ENCODE measurements at regions not wholly inside any gene's neighbourhood (a gene's known extent, or its start where the extent isn't known, plus 50 kb on each side); places are given as distances from the start of the nearest gene placed in this dataset.

DNA sequence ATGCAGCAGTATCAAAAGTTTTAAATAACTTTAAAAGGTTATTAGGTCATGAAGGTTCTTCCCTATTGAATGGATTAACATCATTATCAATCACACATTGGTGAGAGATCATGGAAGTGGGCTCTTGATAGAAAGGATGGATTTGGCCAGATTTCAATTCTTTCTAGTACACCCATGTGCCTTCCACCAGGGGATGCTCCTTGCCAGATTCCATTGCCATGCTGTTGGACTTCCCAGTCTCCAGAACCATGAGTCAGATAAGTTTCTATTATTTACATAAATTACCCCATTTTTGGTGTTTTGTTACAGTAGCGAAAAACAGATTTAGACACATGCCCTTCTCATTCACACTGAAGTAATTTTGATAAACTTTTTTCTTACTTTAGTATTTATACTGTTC lies 1010.6 kb upstream of the C9orf72 start:
- Histone ChIP-seq H3K4me1 (no peaks in the 10 kb centered on the region), H3K4me3 (no peak overlapping the region), H3K27ac (no peak overlapping the region), H3K9me3 (peaks cover 0 to 29% of the 10 kb centered on the region in 2 donors), H3K36me3 (no peaks in the 10 kb centered on the region), H3K27me3 (no peaks in the 10 kb centered on the region)
- ATAC-seq (no peak), DNase-seq (no peak)
- intact Hi-C loops (cut with DNase I): no loop called here
- TF ChIP-seq, protein P1, sequence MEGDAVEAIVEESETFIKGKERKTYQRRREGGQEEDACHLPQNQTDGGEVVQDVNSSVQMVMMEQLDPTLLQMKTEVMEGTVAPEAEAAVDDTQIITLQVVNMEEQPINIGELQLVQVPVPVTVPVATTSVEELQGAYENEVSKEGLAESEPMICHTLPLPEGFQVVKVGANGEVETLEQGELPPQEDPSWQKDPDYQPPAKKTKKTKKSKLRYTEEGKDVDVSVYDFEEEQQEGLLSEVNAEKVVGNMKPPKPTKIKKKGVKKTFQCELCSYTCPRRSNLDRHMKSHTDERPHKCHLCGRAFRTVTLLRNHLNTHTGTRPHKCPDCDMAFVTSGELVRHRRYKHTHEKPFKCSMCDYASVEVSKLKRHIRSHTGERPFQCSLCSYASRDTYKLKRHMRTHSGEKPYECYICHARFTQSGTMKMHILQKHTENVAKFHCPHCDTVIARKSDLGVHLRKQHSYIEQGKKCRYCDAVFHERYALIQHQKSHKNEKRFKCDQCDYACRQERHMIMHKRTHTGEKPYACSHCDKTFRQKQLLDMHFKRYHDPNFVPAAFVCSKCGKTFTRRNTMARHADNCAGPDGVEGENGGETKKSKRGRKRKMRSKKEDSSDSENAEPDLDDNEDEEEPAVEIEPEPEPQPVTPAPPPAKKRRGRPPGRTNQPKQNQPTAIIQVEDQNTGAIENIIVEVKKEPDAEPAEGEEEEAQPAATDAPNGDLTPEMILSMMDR (IDR thresholded peaks at IDR 0.05): no peak

DNA sequence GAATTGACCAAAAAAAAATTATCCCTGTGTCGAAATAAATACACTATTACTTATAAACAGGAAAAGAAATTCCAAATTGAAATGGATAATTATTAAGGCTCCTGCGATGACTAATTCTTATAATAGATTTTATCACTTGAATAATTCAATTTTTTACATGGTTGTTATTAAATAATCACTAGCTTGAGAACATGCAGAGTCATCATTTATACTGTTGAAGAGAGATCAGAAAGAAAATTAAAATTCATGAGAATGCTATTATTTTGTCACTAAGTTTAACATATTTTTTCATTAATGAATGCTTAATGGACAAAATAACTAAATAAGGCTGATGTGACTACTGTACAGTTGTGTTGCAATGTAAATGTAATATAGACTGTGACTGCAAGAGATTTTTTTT lies 1011.3 kb upstream of the C9orf72 start:
- intact Hi-C loops (cut with DNase I): no loop called here
- Histone ChIP-seq H3K36me3 (no peaks in the 10 kb centered on the region), H3K4me1 (no peaks in the 10 kb centered on the region), H3K27me3 (no peaks in the 10 kb centered on the region), H3K4me3 (no peak overlapping the region), H3K9me3 (peaks cover 0 to 28% of the 10 kb centered on the region in 2 donors), H3K27ac (no peak overlapping the region)
- DNase-seq (no peak), ATAC-seq (no peak)
- TF ChIP-seq, protein P1 (IDR thresholded peaks at IDR 0.05): no peak

DNA sequence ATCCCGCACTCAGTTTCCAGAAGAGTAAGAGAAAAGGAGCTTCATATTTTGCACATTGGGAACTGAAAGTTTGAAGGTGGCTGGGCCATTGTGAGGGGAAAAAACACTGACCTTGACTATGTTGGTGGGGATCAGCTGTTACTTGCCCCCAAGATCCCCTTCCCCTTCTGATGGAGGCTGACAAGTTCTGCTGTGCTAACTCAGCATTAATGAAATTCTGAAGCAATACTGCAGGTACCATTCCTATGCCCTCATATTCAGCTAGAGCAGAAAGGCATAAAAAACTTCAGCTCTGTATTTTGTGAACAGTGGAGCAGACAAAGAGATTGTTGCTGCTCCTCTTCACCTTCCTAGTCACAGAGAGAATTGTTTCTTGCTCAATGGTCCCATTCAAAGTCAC lies 1013.8 kb upstream of the C9orf72 start:
- TF ChIP-seq, protein P1 (IDR thresholded peaks at IDR 0.05): no peak
- intact Hi-C loops (cut with DNase I): no loop called here
- Histone ChIP-seq H3K9me3 (peaks cover 0 to 27% of the 10 kb centered on the region in 2 donors), H3K27me3 (no peaks in the 10 kb centered on the region), H3K4me1 (no peaks in the 10 kb centered on the region), H3K4me3 (no peak overlapping the region), H3K36me3 (no peaks in the 10 kb centered on the region), H3K27ac (no peak overlapping the region)
- DNase-seq: no peak
- no peak for ATAC-seq

DNA sequence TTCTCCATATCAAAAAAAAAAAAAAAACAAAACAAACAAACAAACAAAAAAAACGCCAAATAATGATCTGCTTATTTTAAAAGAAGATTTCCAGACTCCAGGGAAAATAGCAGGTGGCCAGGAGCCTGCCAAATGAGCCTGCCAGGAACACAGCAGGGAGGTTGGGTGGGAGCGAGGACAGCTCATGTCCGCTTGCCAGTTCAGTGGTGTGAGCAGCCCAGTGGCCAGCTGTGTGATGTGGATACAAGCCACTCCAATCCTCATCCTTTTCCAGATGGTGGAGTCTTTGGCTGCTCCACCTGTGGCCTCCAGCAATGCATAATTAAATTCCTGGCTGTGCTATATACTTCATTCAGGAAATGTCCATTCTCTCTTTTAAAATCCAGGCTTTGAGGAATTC lies 1025.1 kb upstream of the C9orf72 start:
- TF ChIP-seq, protein P1 (IDR thresholded peaks at IDR 0.05): no peak
- Histone ChIP-seq H3K9me3 (no peaks in the 10 kb centered on the region), H3K36me3 (no peaks in the 10 kb centered on the region), H3K4me3 (no peak overlapping the region), H3K27ac (no peak overlapping the region), H3K4me1 (no peaks in the 10 kb centered on the region), H3K27me3 (no peaks in the 10 kb centered on the region)
- DNase-seq: peak in 1 of 4 donors; percentile 27
- no peak for ATAC-seq
- intact Hi-C loops (cut with DNase I): no loop called here

DNA sequence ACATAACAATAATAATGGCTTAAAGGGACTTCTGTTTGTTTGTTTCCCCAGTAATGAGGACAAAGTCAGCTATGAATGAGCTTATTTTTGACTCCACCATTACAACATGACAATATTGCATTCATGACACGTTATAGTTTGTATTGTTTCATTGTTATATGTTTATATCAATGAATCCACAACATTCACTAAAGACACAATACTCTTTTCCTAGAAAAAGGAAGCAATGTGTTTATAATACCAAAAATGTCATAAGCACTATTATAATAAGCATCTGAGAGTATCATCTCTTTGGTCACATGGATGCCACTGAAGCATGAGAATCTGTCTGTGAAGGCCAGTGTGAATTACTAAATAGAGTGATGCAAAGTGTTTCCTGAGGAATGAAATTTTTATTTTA lies 1026.9 kb upstream of the C9orf72 start:
- no peak for ATAC-seq
- no peaks in the 10 kb centered on the region for H3K36me3 ChIP-seq
- no peaks in the 10 kb centered on the region for H3K9me3 ChIP-seq
- TF ChIP-seq, protein P1 (IDR thresholded peaks at IDR 0.05): no peak
- H3K27ac ChIP-seq: no peak overlapping the region
- H3K27me3 ChIP-seq: no peaks in the 10 kb centered on the region
- H3K4me1 ChIP-seq: no peaks in the 10 kb centered on the region
- intact Hi-C loops (cut with DNase I): no loop called here
- H3K4me3 ChIP-seq: no peak overlapping the region
- no peak for DNase-seq
